Osteoblast (primary cell): ENCODE measurements at regions not wholly inside any gene's neighbourhood (a gene's known extent, or its start where the extent isn't known, plus 50 kb on each side); places are given as distances from the start of the nearest gene placed in this dataset.

Experiments
- DNase-seq: peaks from one replicate; pipeline ENCODE4 v3.0.0; 2011; ENCODE audit warnings: low spot score, mixed read lengths; ENCODE audit not compliant: insufficient read length; ENCODE audit errors: missing footprints
- H2AFZ ChIP-seq: 2 replicates; pipeline ENCODE4 v1.6.0; 2011; ENCODE audit warnings: mild to moderate bottlenecking, low read length
- H3K27ac ChIP-seq: 2 replicates; pipeline ENCODE4 v1.5.1; 2011; ENCODE audit warnings: mild to moderate bottlenecking, low read depth, low read length, moderate library complexity
- H3K27me3 ChIP-seq: 2 replicates; pipeline ENCODE4 v1.6.0; 2012; ENCODE audit warnings: mild to moderate bottlenecking, control low read depth, inconsistent platforms, low read length, moderate library complexity; ENCODE audit not compliant: insufficient read depth
- H3K36me3 ChIP-seq: 2 replicates; pipeline ENCODE4 v1.5.1; 2011; ENCODE audit warnings: mild to moderate bottlenecking, low read length, control low read depth, moderate library complexity; ENCODE audit not compliant: insufficient read depth
- H3K4me1 ChIP-seq: 2 replicates; pipeline ENCODE4 v1.5.1; 2011; ENCODE audit warnings: mild to moderate bottlenecking, low read length, control low read depth, moderate library complexity; ENCODE audit not compliant: insufficient read depth
- H3K4me2 ChIP-seq: 2 replicates; pipeline ENCODE4 v1.6.0; 2011; ENCODE audit warnings: mild to moderate bottlenecking, low read length; ENCODE audit not compliant: insufficient read depth
- H3K4me3 ChIP-seq: fragments of 200-600 bp; sonication (generic); 3 replicates; pipeline ENCODE4 v1.5.1; 2012; ENCODE audit warnings: mild to moderate bottlenecking, low read length, inconsistent platforms; ENCODE audit not compliant: insufficient read depth
- H3K79me2 ChIP-seq: 2 replicates; pipeline ENCODE4 v1.6.0; 2012; ENCODE audit warnings: mild to moderate bottlenecking, low read length, control low read depth, inconsistent platforms; ENCODE audit not compliant: insufficient read depth
- H3K9me3 ChIP-seq: 2 replicates; pipeline ENCODE4 v1.5.1; 2011; ENCODE audit warnings: low read depth, low read length, control low read depth
- H4K20me1 ChIP-seq: 2 replicates; pipeline ENCODE4 v1.6.0; 2012; ENCODE audit warnings: mild to moderate bottlenecking, low read length, control low read depth; ENCODE audit not compliant: insufficient read depth
- TF ChIP-seq, protein P1 (sequence below): IDR thresholded peaks from 2 replicates; pipeline ENCODE4 v1.5.1; 2011; ENCODE audit warnings: mild to moderate bottlenecking, low read depth, low read length, moderate library complexity; ENCODE audit errors: extremely low read depth

GRCh38 chrX:10042055-10042454, 74.9 kb downstream of the CLDN34 start:
- H3K79me2 ChIP-seq: peaks cover 48% of the 10 kb centered on the region
- no peak overlapping the region for H2AFZ ChIP-seq
- no peak for DNase-seq
- no peak overlapping the region for H3K27ac ChIP-seq
- peaks cover 8% of the 10 kb centered on the region for H4K20me1 ChIP-seq
- H3K27me3 ChIP-seq: no peaks in the 10 kb centered on the region
- no peaks in the 10 kb centered on the region for H3K36me3 ChIP-seq
- no peak overlapping the region for H3K4me3 ChIP-seq
- H3K4me1 ChIP-seq: no peaks in the 10 kb centered on the region
- TF ChIP-seq, protein P1, sequence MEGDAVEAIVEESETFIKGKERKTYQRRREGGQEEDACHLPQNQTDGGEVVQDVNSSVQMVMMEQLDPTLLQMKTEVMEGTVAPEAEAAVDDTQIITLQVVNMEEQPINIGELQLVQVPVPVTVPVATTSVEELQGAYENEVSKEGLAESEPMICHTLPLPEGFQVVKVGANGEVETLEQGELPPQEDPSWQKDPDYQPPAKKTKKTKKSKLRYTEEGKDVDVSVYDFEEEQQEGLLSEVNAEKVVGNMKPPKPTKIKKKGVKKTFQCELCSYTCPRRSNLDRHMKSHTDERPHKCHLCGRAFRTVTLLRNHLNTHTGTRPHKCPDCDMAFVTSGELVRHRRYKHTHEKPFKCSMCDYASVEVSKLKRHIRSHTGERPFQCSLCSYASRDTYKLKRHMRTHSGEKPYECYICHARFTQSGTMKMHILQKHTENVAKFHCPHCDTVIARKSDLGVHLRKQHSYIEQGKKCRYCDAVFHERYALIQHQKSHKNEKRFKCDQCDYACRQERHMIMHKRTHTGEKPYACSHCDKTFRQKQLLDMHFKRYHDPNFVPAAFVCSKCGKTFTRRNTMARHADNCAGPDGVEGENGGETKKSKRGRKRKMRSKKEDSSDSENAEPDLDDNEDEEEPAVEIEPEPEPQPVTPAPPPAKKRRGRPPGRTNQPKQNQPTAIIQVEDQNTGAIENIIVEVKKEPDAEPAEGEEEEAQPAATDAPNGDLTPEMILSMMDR: no peak
- H3K4me2 ChIP-seq: no peak overlapping the region
- H3K9me3 ChIP-seq: no peaks in the 10 kb centered on the region

DNA sequence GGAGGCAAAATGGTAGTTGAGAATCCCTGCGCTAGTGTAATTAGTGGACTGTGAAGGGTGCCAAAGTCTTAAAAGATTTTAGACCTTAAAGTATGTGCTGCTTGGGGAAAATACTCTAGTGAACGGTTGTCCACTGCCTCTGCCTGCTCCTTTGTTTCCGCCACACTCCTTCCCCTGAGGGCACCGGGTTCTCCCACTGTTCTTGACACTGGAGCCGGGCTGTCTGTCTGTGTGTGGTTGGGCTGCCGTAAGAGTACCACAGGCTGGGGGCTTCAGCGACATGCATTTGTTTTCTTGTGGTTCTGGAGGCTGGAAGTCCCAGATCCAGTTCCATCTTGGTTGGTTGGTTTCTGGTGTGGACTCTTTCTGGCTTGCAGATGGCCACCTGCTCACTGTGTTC, 76.2 kb downstream of the CLDN34 start:
- Histone ChIP-seq H3K4me3 (no peak overlapping the region), H3K79me2 (peaks cover 54% of the 10 kb centered on the region), H3K27me3 (no peaks in the 10 kb centered on the region), H3K9me3 (no peaks in the 10 kb centered on the region), H3K27ac (no peak overlapping the region), H3K36me3 (no peaks in the 10 kb centered on the region), H2AFZ (no peak overlapping the region), H3K4me1 (no peaks in the 10 kb centered on the region), H4K20me1 (peaks cover 8% of the 10 kb centered on the region), H3K4me2 (no peak overlapping the region)
- TF ChIP-seq, protein P1: no peak
- no peak for DNase-seq

- H2AFZ ChIP-seq: no peak overlapping the region
Observed at GRCh38 chrX:10044021-10044420, 76.9 kb downstream of the CLDN34 start.

GRCh38 chrX:10045327-10046000, 78.3 kb downstream of the CLDN34 start:
- Histone ChIP-seq H3K79me2 (peaks cover 61% of the 10 kb centered on the region), H3K9me3 (no peaks in the 10 kb centered on the region), H4K20me1 (peaks cover 11% of the 10 kb centered on the region), H3K4me2 (no peak overlapping the region), H3K36me3 (no peaks in the 10 kb centered on the region), H3K4me1 (no peaks in the 10 kb centered on the region), H3K27ac (no peak overlapping the region), H3K4me3 (no peak overlapping the region), H2AFZ (no peak overlapping the region), H3K27me3 (no peaks in the 10 kb centered on the region)
- TF ChIP-seq, protein P1: no peak
- no peak for DNase-seq

More at GRCh38 chrX:10044021-10044420, 76.9 kb downstream of the CLDN34 start:
- H3K4me1 ChIP-seq: no peaks in the 10 kb centered on the region
- peaks cover 8% of the 10 kb centered on the region for H4K20me1 ChIP-seq
- no peak overlapping the region for H3K4me3 ChIP-seq
- H3K4me2 ChIP-seq: no peak overlapping the region
- no peak overlapping the region for H3K27ac ChIP-seq
- H3K9me3 ChIP-seq: no peaks in the 10 kb centered on the region
- H3K27me3 ChIP-seq: no peaks in the 10 kb centered on the region
- peaks cover 53% of the 10 kb centered on the region for H3K79me2 ChIP-seq
- TF ChIP-seq, protein P1: no peak
- H3K36me3 ChIP-seq: no peaks in the 10 kb centered on the region
- no peak for DNase-seq
